Kidney glomerular epithelial cell (primary cell): ENCODE measurements at regions not wholly inside any gene's neighbourhood (a gene's known extent, or its start where the extent isn't known, plus 50 kb on each side); places are given as distances from the start of the nearest gene placed in this dataset.
"Not testable (repeated sequence)": the region's sequence is repeated elsewhere in the genome, so short reads cannot be mapped to it uniquely, and the experiment has no call there.

Experiments
- DNase-seq: peaks from one replicate; lab custom pipeline; 2025; lab: John Stamatoyannopoulos, UW

GRCh38 chr6:50962213-50962759 lies 143.6 kb downstream of the TFAP2B start:
- no peak for DNase-seq

- no peak for DNase-seq
These were observed 145.3 kb downstream of the TFAP2B start for GRCh38 chr6:50963952-50964351.

- DNase-seq: no peak
These were observed 146.8 kb downstream of the TFAP2B start for GRCh38 chr6:50965495-50965894.

- DNase-seq: no peak
These were observed 147.9 kb downstream of the TFAP2B start for GRCh38 chr6:50966532-50966931.

GRCh38 chr6:50966986-50967385 lies 148.3 kb downstream of the TFAP2B start:
- no peak for DNase-seq

GRCh38 chr6:50968246-50968645 lies 149.6 kb downstream of the TFAP2B start:
- not testable (repeated sequence) for DNase-seq

- no peak for DNase-seq
These were observed 152.2 kb downstream of the TFAP2B start for GRCh38 chr6:50970908-50971307.

- no peak for DNase-seq
These were observed 154.8 kb downstream of the TFAP2B start for GRCh38 chr6:50973464-50973863.

GRCh38 chr6:50974319-50974718 lies 155.6 kb downstream of the TFAP2B start:
- DNase-seq: no peak

GRCh38 chr6:50975216-50975615 lies 156.5 kb downstream of the TFAP2B start:
- no peak for DNase-seq

- no peak for DNase-seq
These were observed 158.2 kb downstream of the TFAP2B start for GRCh38 chr6:50976907-50977306.

GRCh38 chr6:50977796-50978195 lies 159.1 kb downstream of the TFAP2B start:
- DNase-seq: no peak

GRCh38 chr6:50978380-50979170 lies 159.9 kb downstream of the TFAP2B start:
- DNase-seq: no peak

GRCh38 chr6:50979171-50979525 lies 160.5 kb downstream of the TFAP2B start:
- no peak for DNase-seq

- DNase-seq: no peak
These were observed 165.5 kb downstream of the TFAP2B start for GRCh38 chr6:50984135-50984534.

GRCh38 chr6:50986319-50986718 lies 167.6 kb downstream of the TFAP2B start:
- DNase-seq: no peak

- DNase-seq: no peak
These were observed 170.5 kb downstream of the TFAP2B start for GRCh38 chr6:50989123-50989522.

GRCh38 chr6:50990750-50991446 lies 172.2 kb downstream of the TFAP2B start:
- no peak for DNase-seq

GRCh38 chr6:50992232-50992631 lies 173.6 kb downstream of the TFAP2B start:
- no peak for DNase-seq

GRCh38 chr6:50992704-50993625 lies 174.3 kb downstream of the TFAP2B start:
- DNase-seq: no peak

GRCh38 chr6:50993941-50994720 lies 175.5 kb downstream of the TFAP2B start:
- DNase-seq: no peak
